ENCODE measurements at regions not wholly inside any gene's neighbourhood (a gene's known extent, or its start where the extent isn't known, plus 50 kb on each side); places are given as distances from the start of the nearest gene placed in this dataset.
"Not testable (repeated sequence)": the region's sequence is repeated elsewhere in the genome, so short reads cannot be mapped to it uniquely, and the experiment has no call there.

DNA sequence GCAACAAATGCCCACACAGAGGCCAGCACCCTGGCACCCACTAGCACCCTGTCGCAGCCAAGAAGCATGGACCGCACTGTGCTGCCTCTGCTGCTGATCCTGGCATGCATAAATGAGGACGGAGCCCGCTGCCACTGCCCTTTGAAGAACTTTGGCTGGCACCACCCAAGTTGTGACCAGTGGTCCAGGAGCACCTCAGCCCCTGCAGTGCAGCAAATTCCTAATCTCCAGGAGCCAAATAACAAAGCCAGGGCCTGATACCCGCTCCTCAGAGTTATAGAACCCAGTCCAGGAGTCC, 807.2 kb downstream of the GLUD2 start:
- no peak overlapping the region for H3K4me3 Mint-ChIP-seq
- ATAC-seq (ENCODE audit: low read depth in 2 of 2): no peak
- DNase-seq: no peak
- no peaks in the 10 kb centered on the region for H3K36me3 Mint-ChIP-seq
- H3K9me3 Mint-ChIP-seq: peaks cover 0 to 5% (median 2%) of the 10 kb centered on the region in 7 donors
- H3K4me1 Mint-ChIP-seq: no peaks in the 10 kb centered on the region
- H3K27ac Mint-ChIP-seq: no peak overlapping the region
- no peaks in the 10 kb centered on the region for H3K27me3 Mint-ChIP-seq

DNA sequence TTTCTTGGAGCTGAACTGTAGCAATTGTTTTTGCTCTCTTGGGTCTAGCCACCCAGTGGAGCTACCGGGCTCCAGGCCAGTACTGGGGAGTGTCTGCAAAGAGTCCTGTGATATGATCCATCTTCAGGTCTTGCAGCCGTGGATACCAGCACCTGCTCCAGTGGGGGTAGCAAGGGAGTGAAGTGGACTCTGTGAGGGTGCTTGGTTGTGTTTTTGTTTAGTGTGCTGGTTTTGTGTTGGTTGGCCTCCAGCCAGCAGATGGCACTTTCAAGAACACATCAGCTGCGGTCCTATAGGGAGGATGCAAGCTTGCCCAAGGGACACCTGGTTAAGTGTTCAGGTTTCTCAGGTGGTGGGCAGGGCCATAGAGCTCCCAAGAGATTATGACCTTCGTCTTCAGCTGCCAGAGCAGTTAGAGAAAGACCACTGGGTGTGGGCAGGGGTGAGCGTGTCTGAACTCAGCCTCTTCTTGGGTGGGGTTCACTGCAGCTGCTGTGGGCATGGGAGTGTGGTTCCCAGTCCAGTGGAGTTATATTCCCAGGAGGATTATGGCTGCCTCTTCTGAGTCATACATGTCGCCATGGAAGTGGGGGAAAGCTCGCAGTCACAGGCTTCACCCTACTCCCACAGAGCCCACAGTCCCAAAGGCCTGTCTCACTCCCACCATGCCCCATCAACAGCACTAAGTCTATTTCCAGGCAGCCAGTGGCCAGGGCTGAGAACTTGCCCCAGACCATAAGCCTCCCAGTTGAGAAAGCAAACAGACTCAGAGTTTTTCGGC, 811.6 kb downstream of the GLUD2 start:
- Mint-ChIP-seq H3K9me3 (peaks cover 0 to 5% (median 2%) of the 10 kb centered on the region in 7 donors), H3K4me1 (no peaks in the 10 kb centered on the region), H3K4me3 (peak overlapping the region in 1 of 8 donors; percentile 25), H3K27me3 (no peaks in the 10 kb centered on the region), H3K36me3 (no peaks in the 10 kb centered on the region), H3K27ac (no peak overlapping the region)
- ATAC-seq (ENCODE audit: low read depth in 2 of 2): no peak
- DNase-seq: no peak

DNA sequence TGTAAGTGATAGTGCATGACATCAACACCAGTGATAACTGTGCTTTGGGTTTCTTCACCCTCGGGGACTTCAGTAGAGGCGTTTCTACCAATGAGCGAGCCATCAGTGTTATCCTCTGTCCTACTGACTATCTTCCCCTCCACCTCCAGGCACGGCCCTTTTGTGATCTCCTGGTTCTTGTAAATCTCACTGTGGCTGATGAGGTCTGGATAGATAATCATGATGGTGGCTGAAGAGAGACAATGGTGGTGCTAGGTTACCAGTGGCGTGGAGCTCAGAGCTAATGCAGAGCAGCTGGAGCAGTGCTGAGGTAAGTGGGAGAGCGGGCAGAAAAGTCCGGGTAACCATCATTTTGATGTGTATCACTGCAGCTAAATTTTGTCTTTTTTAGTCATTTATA, 816.6 kb downstream of the GLUD2 start:
- Mint-ChIP-seq H3K4me3 (no peak overlapping the region), H3K27me3 (no peaks in the 10 kb centered on the region), H3K4me1 (no peaks in the 10 kb centered on the region), H3K27ac (no peak overlapping the region), H3K9me3 (peaks cover 0 to 4% (median 0%) of the 10 kb centered on the region in 7 donors), H3K36me3 (no peaks in the 10 kb centered on the region)
- ATAC-seq (ENCODE audit: low read depth in 2 of 2) (no peak), DNase-seq (no peak)

DNA sequence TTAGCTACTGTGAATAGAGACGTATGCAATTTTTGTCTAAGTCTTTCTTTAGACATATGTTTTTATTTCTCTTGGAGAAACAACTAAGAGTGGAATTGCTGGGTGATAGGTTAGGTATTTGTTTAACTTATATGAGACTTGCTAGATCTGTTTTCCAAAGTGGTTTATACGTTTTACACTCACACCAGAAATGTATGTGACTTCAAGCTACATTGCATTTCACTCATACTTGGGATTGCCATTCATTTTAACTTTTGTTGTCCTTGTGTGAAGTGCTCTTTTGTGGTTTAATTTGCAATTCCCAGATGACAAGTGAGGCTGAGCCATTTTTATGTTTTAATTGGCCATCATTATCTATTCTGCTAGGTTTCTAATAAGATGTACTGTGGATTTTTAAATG, 817.2 kb downstream of the GLUD2 start:
- H3K36me3 Mint-ChIP-seq: no peaks in the 10 kb centered on the region
- ATAC-seq (ENCODE audit: low read depth in 2 of 2) (no peak), DNase-seq (no peak)
- H3K27ac Mint-ChIP-seq: no peak overlapping the region
- no peaks in the 10 kb centered on the region for H3K4me1 Mint-ChIP-seq
- H3K9me3 Mint-ChIP-seq: peaks cover 0 to 4% (median 0%) of the 10 kb centered on the region in 7 donors
- H3K4me3 Mint-ChIP-seq: no peak overlapping the region
- H3K27me3 Mint-ChIP-seq: no peaks in the 10 kb centered on the region

- H3K9me3 Mint-ChIP-seq: no peaks in the 10 kb centered on the region
- no peak overlapping the region for H3K4me3 Mint-ChIP-seq
- no peaks in the 10 kb centered on the region for H3K36me3 Mint-ChIP-seq
- no peak overlapping the region for H3K27ac Mint-ChIP-seq
- no peak for ATAC-seq (ENCODE audit: low read depth in 2 of 2)
- H3K27me3 Mint-ChIP-seq: no peaks in the 10 kb centered on the region
- no peaks in the 10 kb centered on the region for H3K4me1 Mint-ChIP-seq
- DNase-seq: no peak
Observed at GRCh38 chrX:121869876-121870477, 822.6 kb downstream of the GLUD2 start.

DNA sequence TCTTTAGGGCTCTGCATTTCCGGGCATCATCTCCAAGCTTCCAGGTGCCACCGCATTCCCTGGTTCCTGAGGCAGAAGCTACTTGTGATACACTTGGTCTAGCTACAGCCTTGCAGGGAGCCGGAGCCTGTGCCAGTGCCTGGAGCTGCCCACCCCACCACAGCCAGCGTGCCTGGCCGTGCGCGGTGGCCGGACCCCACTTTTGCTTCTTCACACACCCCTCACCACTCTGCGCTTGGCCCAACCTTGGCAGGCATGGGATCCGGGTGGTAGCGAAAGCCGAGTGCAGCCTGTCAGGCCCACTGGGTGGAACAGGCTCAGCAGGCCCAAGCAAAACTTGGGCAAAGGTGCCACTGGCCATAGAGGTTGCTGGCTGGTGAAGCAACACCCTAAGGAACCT, 823.7 kb downstream of the GLUD2 start:
- Mint-ChIP-seq H3K27ac (no peak overlapping the region), H3K27me3 (no peaks in the 10 kb centered on the region), H3K4me3 (no peak overlapping the region), H3K9me3 (no peaks in the 10 kb centered on the region), H3K36me3 (no peaks in the 10 kb centered on the region), H3K4me1 (no peaks in the 10 kb centered on the region)
- ATAC-seq (ENCODE audit: low read depth in 2 of 2): no peak
- no peak for DNase-seq

- no peaks in the 10 kb centered on the region for H3K36me3 Mint-ChIP-seq
- peaks cover 0 to 3% (median 2%) of the 10 kb centered on the region in 7 donors for H3K9me3 Mint-ChIP-seq
- H3K4me3 Mint-ChIP-seq: no peak overlapping the region
- H3K27ac Mint-ChIP-seq: no peak overlapping the region
- H3K27me3 Mint-ChIP-seq: no peaks in the 10 kb centered on the region
- no peak for DNase-seq
- ATAC-seq (ENCODE audit: low read depth in 2 of 2): no peak
- no peaks in the 10 kb centered on the region for H3K4me1 Mint-ChIP-seq
Observed at GRCh38 chrX:121876305-121876704, 828.9 kb downstream of the GLUD2 start.

GRCh38 chrX:121877337-121877736, 829.9 kb downstream of the GLUD2 start:
- not testable (repeated sequence) for ATAC-seq (ENCODE audit: low read depth in 2 of 2); H3K4me1 Mint-ChIP-seq

DNA sequence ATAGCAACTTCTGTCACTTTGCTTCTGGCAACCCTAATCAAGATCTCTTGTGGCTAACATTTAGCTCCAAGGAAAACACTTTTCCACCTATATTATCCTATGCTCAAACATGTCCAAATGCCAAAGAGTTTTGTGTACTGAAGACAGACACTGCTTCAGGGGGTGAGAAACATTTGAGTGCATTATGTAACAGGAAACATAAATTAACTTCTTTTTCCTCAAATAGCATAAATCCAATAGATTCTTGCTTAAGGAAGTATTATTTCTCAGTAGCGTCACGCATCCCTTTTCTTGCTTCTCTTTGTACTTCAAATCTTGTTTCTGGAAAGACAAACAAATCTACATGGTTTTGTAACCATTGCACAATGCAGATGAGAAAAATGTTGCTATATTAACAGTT, 839.1 kb downstream of the GLUD2 start:
- Mint-ChIP-seq H3K36me3 (no peaks in the 10 kb centered on the region), H3K9me3 (peaks cover 0 to 3% (median 0%) of the 10 kb centered on the region in 7 donors), H3K27ac (no peak overlapping the region), H3K27me3 (no peaks in the 10 kb centered on the region), H3K4me3 (no peak overlapping the region), H3K4me1 (no peaks in the 10 kb centered on the region)
- no peak for ATAC-seq (ENCODE audit: low read depth in 2 of 2)
- no peak for DNase-seq

More at GRCh38 chrX:121877337-121877736, 829.9 kb downstream of the GLUD2 start:
- not testable (repeated sequence) for H3K9me3 Mint-ChIP-seq, DNase-seq, H3K36me3 Mint-ChIP-seq, H3K27ac Mint-ChIP-seq, H3K27me3 Mint-ChIP-seq
- H3K4me3 Mint-ChIP-seq: peak overlapping the region in 1 of 8 donors; percentile 29

GRCh38 chrX:121894756-121895155, 847.3 kb downstream of the GLUD2 start:
- Mint-ChIP-seq H3K4me1 (no peaks in the 10 kb centered on the region), H3K36me3 (no peaks in the 10 kb centered on the region), H3K4me3 (no peak overlapping the region), H3K27ac (no peak overlapping the region), H3K9me3 (no peaks in the 10 kb centered on the region), H3K27me3 (no peaks in the 10 kb centered on the region)
- no peak for ATAC-seq (ENCODE audit: low read depth in 2 of 2)
- no peak for DNase-seq

GRCh38 chrX:121902463-121902862, 855.1 kb downstream of the GLUD2 start:
- no peak for ATAC-seq (ENCODE audit: low read depth in 2 of 2)
- Mint-ChIP-seq H3K9me3 (peaks cover 0 to 3% (median 0%) of the 10 kb centered on the region in 7 donors), H3K27ac (no peak overlapping the region), H3K4me3 (no peak overlapping the region), H3K27me3 (no peaks in the 10 kb centered on the region), H3K4me1 (no peaks in the 10 kb centered on the region), H3K36me3 (no peaks in the 10 kb centered on the region)
- DNase-seq: no peak

- H3K9me3 Mint-ChIP-seq: peaks cover 0 to 3% (median 0%) of the 10 kb centered on the region in 7 donors
- no peaks in the 10 kb centered on the region for H3K27me3 Mint-ChIP-seq
- H3K27ac Mint-ChIP-seq: no peak overlapping the region
- ATAC-seq (ENCODE audit: low read depth in 2 of 2) (no peak), DNase-seq (no peak)
- H3K4me1 Mint-ChIP-seq: no peaks in the 10 kb centered on the region
- H3K36me3 Mint-ChIP-seq: no peaks in the 10 kb centered on the region
- no peak overlapping the region for H3K4me3 Mint-ChIP-seq
Observed at GRCh38 chrX:121903961-121904360, 856.6 kb downstream of the GLUD2 start.

DNA sequence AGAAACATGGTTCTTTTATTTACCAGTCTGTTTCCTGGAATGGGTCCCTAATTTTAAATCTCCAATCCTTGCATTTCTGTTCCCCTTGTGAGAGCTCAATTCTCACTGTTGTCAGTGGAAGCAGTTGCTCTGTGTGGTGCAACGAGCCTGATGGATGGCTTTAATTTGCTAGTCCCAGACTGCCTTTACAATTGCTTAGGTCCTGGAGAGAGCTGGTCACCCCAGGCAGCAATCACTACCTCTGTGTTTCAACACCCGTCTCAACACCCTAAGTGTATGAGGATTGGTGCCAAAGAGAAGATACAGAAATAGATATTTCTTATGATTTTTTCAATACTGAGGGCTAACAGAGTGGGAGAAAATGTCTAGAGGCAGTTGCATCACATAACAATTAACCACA, 873.8 kb downstream of the GLUD2 start:
- H3K27me3 Mint-ChIP-seq: no peaks in the 10 kb centered on the region
- H3K9me3 Mint-ChIP-seq: peaks cover 0 to 4% (median 2%) of the 10 kb centered on the region in 7 donors
- no peak for DNase-seq
- H3K27ac Mint-ChIP-seq: no peak overlapping the region
- no peak for ATAC-seq (ENCODE audit: low read depth in 2 of 2)
- H3K4me3 Mint-ChIP-seq: no peak overlapping the region
- no peaks in the 10 kb centered on the region for H3K36me3 Mint-ChIP-seq
- no peaks in the 10 kb centered on the region for H3K4me1 Mint-ChIP-seq

GRCh38 chrX:121931567-121931966, 884.2 kb downstream of the GLUD2 start:
- DNase-seq (no peak), ATAC-seq (ENCODE audit: low read depth in 2 of 2) (no peak)
- Mint-ChIP-seq H3K36me3 (no peaks in the 10 kb centered on the region), H3K4me1 (no peaks in the 10 kb centered on the region), H3K9me3 (peaks cover 0 to 33% (median 5%) of the 10 kb centered on the region in 7 donors), H3K27me3 (no peaks in the 10 kb centered on the region), H3K4me3 (no peak overlapping the region), H3K27ac (no peak overlapping the region)

Data from naive B cell (primary cell).